Ishikawa (cell line): ENCODE measurements at regions not wholly inside any gene's neighbourhood (a gene's known extent, or its start where the extent isn't known, plus 50 kb on each side); places are given as distances from the start of the nearest gene placed in this dataset.

Experiments used
- CEBPB ChIP-seq: IDR thresholded peaks from 2 replicates; pipeline ENCODE4 v1.6.1; 2012
- CREB1 ChIP-seq: IDR thresholded peaks from 2 replicates; pipeline ENCODE4 v1.6.1; 2012; ENCODE audit warnings: low read depth
- EGR1 ChIP-seq: IDR thresholded peaks from 2 replicates; pipeline ENCODE4 v1.6.1; 2012
- EP300 ChIP-seq: IDR thresholded peaks from 2 replicates; pipeline ENCODE4 v1.6.1; 2012; ENCODE audit warnings: borderline replicate concordance
- MAX ChIP-seq: IDR thresholded peaks from 2 replicates; pipeline ENCODE4 v1.6.1; 2012
- RAD21 ChIP-seq: IDR thresholded peaks from 2 replicates; pipeline ENCODE4 v1.6.1; 2012; ENCODE audit warnings: low read depth
- REST ChIP-seq: IDR thresholded peaks from 2 replicates; pipeline ENCODE4 v1.6.1; 2012; ENCODE audit warnings: low read depth, mild to moderate bottlenecking
- TAF1 ChIP-seq: IDR thresholded peaks from 2 replicates; pipeline ENCODE4 v1.6.1; 2012; ENCODE audit warnings: low read depth, mild to moderate bottlenecking
- YY1 ChIP-seq: IDR thresholded peaks from 2 replicates; pipeline ENCODE4 v1.6.1; 2012; ENCODE audit warnings: low read depth

GRCh38 chr15:96181217-96181616 lies 149.3 kb upstream of the NR2F2 start:
- TF ChIP-seq EGR1 (no peak), RAD21 (no peak), MAX (no peak), EP300 (no peak), REST (no peak), TAF1 (no peak), CREB1 (no peak), YY1 (no peak), CEBPB (no peak)
